HepG2 (cell line): ENCODE measurements at regions not wholly inside any gene's neighbourhood (a gene's known extent, or its start where the extent isn't known, plus 50 kb on each side); places are given as distances from the start of the nearest gene placed in this dataset.

ENCODE experiments used
- ATAC-seq: fragments of 200-7000 bp; cut with Tn5 transposase; 3 replicates; pipeline ENCODE4 v1.9.1; 2020; ENCODE audit warnings: mild to moderate bottlenecking, moderate library complexity
- BruUV-seq: library from RNA; stranded (reverse); fragments of 400-500 nt; replicated peaks from 2 replicates; lab custom pipeline; 2021; lab: Mats Ljungman, UMichigan
- CTCF ChIA-PET: fragments of 300-600 bp; formaldehyde crosslinking; extraction: SDS; loops from one replicate; lab custom pipeline; 2021; ENCODE audit warnings: low total read pairs, inconsistent platforms, low intra/inter-chr PET ratio; lab: Yijun Ruan, JAX
- POLR2A ChIA-PET: fragments of 350-600 bp; sonication (Branson Sonifier 250); formaldehyde crosslinking; loops from one replicate; lab custom pipeline; 2020; ENCODE audit warnings: antibody characterized with exemption, inconsistent platforms; lab: Yijun Ruan, JAX
- DNase-seq: peaks from one replicate; pipeline ENCODE4 v3.0.0-alpha.2; 2015; ENCODE audit warnings: low spot score
- FAIRE-seq: peaks from 3 replicates; lab custom pipeline; 2011; peaks lifted over from hg19 to GRCh38; lab: Jason Lieb, UNC
- H2AFZ ChIP-seq: one replicate; pipeline ENCODE4 v1.6.1; 2011; ENCODE audit warnings: low read length, inconsistent platforms
- H3K27ac ChIP-seq: fragments of 300-600 bp; 3 replicates; pipeline ENCODE4 v1.8.0; 2011; ENCODE audit warnings: mixed run types, mild to moderate bottlenecking, mixed read lengths, low read length, inconsistent platforms; ENCODE audit not compliant: insufficient read depth; ENCODE audit errors: extremely low read length
- H3K27me3 ChIP-seq, 2 experiments: fragments of 200-600 bp in 1 of 2; 2 replicates in 1 of 2; 3 replicates in 1 of 2; pipeline versions ENCODE4 v1.6.0 to v1.8.0; 2011; ENCODE audit warnings: low read length in 2 of 2, mild to moderate bottlenecking in 2 of 2, moderate library complexity in 2 of 2, inconsistent platforms in 1 of 2; ENCODE audit not compliant: insufficient read depth in 2 of 2, control insufficient read depth in 1 of 2
- H3K36me3 ChIP-seq, 2 experiments: fragments of 200-600 bp in 1 of 2; replicated peaks in 1 of 2; 2 replicates in 1 of 2; 3 replicates in 1 of 2; pipeline versions ENCODE4 v1.5.1 to v1.8.0; 2011; ENCODE audit warnings: low read length in 2 of 2, inconsistent platforms in 1 of 2; ENCODE audit not compliant: insufficient read depth in 2 of 2, control insufficient read depth in 1 of 2
- H3K4me1 ChIP-seq: 2 replicates; pipeline ENCODE4 v1.5.1; 2012; ENCODE audit warnings: low read length, inconsistent platforms; ENCODE audit not compliant: insufficient read depth
- H3K4me2 ChIP-seq: 2 replicates; pipeline ENCODE4 v1.6.0; 2011; ENCODE audit warnings: low read depth, low read length, inconsistent platforms
- H3K4me3 ChIP-seq, 3 experiments: fragments of 200-600 bp in 1 of 3; sonication (generic), shearing (Covaris generic) in 1 of 3; replicated peaks in 1 of 3; 2 replicates each; pipeline ENCODE4 v1.5.1; 2011 to 2016; ENCODE audit warnings: low read length in 3 of 3, inconsistent platforms in 2 of 3, low read depth in 2 of 3, mild to moderate bottlenecking in 2 of 3, control low read depth in 1 of 3, mixed read lengths in 1 of 3; ENCODE audit not compliant: insufficient read depth in 1 of 3
- H3K79me2 ChIP-seq: one replicate; pipeline ENCODE4 v1.6.1; 2011; ENCODE audit warnings: low read length, inconsistent platforms; ENCODE audit not compliant: insufficient read depth
- H3K9ac ChIP-seq: 2 replicates; pipeline ENCODE4 v1.6.0; 2011; ENCODE audit warnings: mild to moderate bottlenecking, low read depth, low read length, inconsistent platforms; ENCODE audit not compliant: insufficient read depth
- H3K9me3 ChIP-seq: 2 replicates; pipeline ENCODE4 v1.5.1; 2012; ENCODE audit warnings: mild to moderate bottlenecking, low read length
- H4K20me1 ChIP-seq: 2 replicates; pipeline ENCODE4 v1.6.0; 2011; ENCODE audit warnings: inconsistent platforms, mild to moderate bottlenecking, low read length, moderate library complexity; ENCODE audit not compliant: insufficient read depth
- GFI1 ChIP-seq: sonication (generic); formaldehyde crosslinking; IDR thresholded peaks from 2 replicates; pipeline ENCODE4 v1.5.0; 2020; ENCODE audit warnings: missing genetic modification reagents, mild to moderate bottlenecking, borderline replicate concordance
- ZBTB7B ChIP-seq: sonication (generic); formaldehyde crosslinking; IDR thresholded peaks from 2 replicates; pipeline ENCODE4 v1.4.0; 2020; ENCODE audit warnings: missing genetic modification reagents
- ZNF296 ChIP-seq: sonication (generic); formaldehyde crosslinking; conservative IDR thresholded peaks from 2 replicates; pipeline ENCODE4 v1.5.0; 2020; ENCODE audit warnings: mild to moderate bottlenecking, missing genetic modification reagents
- ZNF446 ChIP-seq: sonication (generic); formaldehyde crosslinking; IDR thresholded peaks from 2 replicates; pipeline ENCODE4 v1.5.0; 2020; ENCODE audit warnings: mild to moderate bottlenecking, missing genetic modification reagents
- WGBS: methylation state at CpG from one replicate; pipeline ENCODE4 v1.1.6; 2017; ENCODE audit warnings: low lambda C conversion rate; 5-methylcytosine and 5-hydroxymethylcytosine counted together
- in situ Hi-C: cut with HindIII; loops from 2 replicates; pipeline ENCODE4 v1.10.0; 2017; ENCODE audit warnings: low pct_unique_long_range_greater_than_20kb; ENCODE audit not compliant: extremely low pct_ligation_motif_present
- intact Hi-C: fragments of 100-400 bp; cut with micrococcal nuclease; formaldehyde crosslinking; loops from one replicate; pipeline ENCODE4 v1.10.0; 2022; ENCODE audit not compliant: unreplicated experiment
- TF ChIP-seq, protein P1 (sequence below): sonication (generic); formaldehyde crosslinking; IDR thresholded peaks from 2 replicates; pipeline ENCODE4 v1.4.0; 2020; ENCODE audit warnings: mild to moderate bottlenecking, missing genetic modification reagents
- TF ChIP-seq, protein P2 (sequence below): sonication (generic); formaldehyde crosslinking; IDR thresholded peaks from 2 replicates; pipeline ENCODE4 v1.4.0; 2020; ENCODE audit warnings: missing genetic modification reagents
- TF ChIP-seq, protein P3 (sequence below): sonication (generic); formaldehyde crosslinking; IDR thresholded peaks from 2 replicates; pipeline ENCODE4 v1.4.0; 2020; ENCODE audit warnings: mild to moderate bottlenecking, missing genetic modification reagents

DNA sequence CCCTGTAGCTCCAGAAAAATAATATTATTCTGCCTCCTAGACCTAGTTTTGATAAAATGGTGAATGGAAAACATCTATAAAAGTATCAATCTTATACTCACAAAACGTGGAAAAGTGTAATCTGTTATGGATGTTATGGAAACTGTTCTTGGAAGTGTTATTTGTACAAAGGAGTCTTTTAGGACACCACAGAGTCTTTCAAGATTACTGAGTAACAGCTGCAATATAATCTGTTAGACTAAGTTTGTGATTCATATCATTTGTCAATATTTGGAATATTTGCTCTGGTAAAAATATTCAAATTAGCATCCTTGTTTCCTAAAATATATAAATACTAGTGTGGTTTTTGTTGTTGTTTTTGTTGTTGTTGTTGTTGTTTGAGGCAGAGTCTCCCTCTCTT lies 87.9 kb downstream of the RAD51AP2 start (continued):
- TF ChIP-seq, protein P1, sequence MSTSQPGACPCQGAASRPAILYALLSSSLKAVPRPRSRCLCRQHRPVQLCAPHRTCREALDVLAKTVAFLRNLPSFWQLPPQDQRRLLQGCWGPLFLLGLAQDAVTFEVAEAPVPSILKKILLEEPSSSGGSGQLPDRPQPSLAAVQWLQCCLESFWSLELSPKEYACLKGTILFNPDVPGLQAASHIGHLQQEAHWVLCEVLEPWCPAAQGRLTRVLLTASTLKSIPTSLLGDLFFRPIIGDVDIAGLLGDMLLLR, result no peak
- no peak for TF ChIP-seq ZBTB7B (CRISPR knock-in tag)
- TF ChIP-seq, protein P2, sequence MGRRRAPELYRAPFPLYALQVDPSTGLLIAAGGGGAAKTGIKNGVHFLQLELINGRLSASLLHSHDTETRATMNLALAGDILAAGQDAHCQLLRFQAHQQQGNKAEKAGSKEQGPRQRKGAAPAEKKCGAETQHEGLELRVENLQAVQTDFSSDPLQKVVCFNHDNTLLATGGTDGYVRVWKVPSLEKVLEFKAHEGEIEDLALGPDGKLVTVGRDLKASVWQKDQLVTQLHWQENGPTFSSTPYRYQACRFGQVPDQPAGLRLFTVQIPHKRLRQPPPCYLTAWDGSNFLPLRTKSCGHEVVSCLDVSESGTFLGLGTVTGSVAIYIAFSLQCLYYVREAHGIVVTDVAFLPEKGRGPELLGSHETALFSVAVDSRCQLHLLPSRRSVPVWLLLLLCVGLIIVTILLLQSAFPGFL, result no peak
- TF ChIP-seq ZNF296, result no peak

DNA sequence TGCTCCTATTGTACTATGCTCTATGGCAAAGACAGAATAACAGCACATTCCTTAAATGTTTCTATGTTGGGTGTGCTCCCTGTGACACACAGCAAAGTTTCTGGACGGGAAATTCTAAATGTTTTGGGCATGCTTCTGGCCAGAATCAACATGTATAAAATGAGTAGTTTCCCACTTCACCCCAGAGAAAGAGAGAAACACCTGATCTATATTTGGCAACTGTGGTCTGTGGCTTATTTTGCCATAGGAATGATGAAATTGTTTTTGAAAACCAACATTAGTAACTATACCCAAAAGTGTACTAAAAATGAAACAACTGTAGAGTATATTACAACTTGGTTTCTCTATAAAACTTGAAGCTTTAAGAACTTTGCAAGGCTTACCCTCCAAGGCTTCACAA lies 89.1 kb downstream of the RAD51AP2 start:
- BruUV-seq, result no TSS peak
- FAIRE-seq (no peak), DNase-seq (no peak), ATAC-seq (no peak)
- intact Hi-C loops (no loop called here), in situ Hi-C loops (no loop called here)
- Histone ChIP-seq H3K4me1 (no peaks in the 10 kb centered on the region), H3K27me3 (no peaks in the 10 kb centered on the region), H4K20me1 (no peaks in the 10 kb centered on the region), H3K27ac (no peak overlapping the region)
- CTCF ChIA-PET, result no interaction called here
- TF ChIP-seq, protein P3, sequence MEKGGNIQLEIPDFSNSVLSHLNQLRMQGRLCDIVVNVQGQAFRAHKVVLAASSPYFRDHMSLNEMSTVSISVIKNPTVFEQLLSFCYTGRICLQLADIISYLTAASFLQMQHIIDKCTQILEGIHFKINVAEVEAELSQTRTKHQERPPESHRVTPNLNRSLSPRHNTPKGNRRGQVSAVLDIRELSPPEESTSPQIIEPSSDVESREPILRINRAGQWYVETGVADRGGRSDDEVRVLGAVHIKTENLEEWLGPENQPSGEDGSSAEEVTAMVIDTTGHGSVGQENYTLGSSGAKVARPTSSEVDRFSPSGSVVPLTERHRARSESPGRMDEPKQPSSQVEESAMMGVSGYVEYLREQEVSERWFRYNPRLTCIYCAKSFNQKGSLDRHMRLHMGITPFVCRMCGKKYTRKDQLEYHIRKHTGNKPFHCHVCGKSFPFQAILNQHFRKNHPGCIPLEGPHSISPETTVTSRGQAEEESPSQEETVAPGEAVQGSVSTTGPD (CRISPR knock-in tag), result no peak
- TF ChIP-seq GFI1 (no peak), ZNF446 (CRISPR knock-in tag) (no peak)
- TF ChIP-seq, all 625 proteins: peak for 0
- Histone ChIP-seq H3K4me2 (no peak overlapping the region), H3K4me3 (no peak overlapping the region), H3K36me3 (no peaks in the 10 kb centered on the region), H2AFZ (no peak overlapping the region), H3K79me2 (no peaks in the 10 kb centered on the region), H3K9me3 (no peaks in the 10 kb centered on the region), H3K9ac (no peak overlapping the region)
- POLR2A ChIA-PET, result no interaction called here
- WGBS, result 4% methylated on average over 1 of the region's 1 CpG
